Keratinocyte (primary cell): ENCODE measurements at regions not wholly inside any gene's neighbourhood (a gene's known extent, or its start where the extent isn't known, plus 50 kb on each side); places are given as distances from the start of the nearest gene placed in this dataset.

Source experiments
- DNase-seq: peaks from one replicate; pipeline ENCODE4 v3.0.0-alpha.2; 2011; ENCODE audit warnings: low read depth, missing footprints, low spot score
- FAIRE-seq: peaks from 2 replicates; lab custom pipeline; 2011; peaks lifted over from hg19 to GRCh38; lab: Jason Lieb, UNC
- H2AFZ ChIP-seq: 2 replicates; pipeline ENCODE4 v1.6.0; 2012; ENCODE audit warnings: low read length, control low read depth, inconsistent platforms; ENCODE audit not compliant: control insufficient read depth
- H3K27ac ChIP-seq: 2 replicates; pipeline ENCODE4 v1.5.1; 2011; ENCODE audit warnings: low read length; ENCODE audit not compliant: control insufficient read depth, insufficient read depth
- H3K27me3 ChIP-seq: 3 replicates; pipeline ENCODE4 v1.6.0; 2011; ENCODE audit warnings: low read length; ENCODE audit not compliant: control insufficient read depth, insufficient read depth; ENCODE audit errors: extremely low read depth
- H3K36me3 ChIP-seq, 2 experiments: 2 replicates in 1 of 2; 3 replicates in 1 of 2; pipeline ENCODE4 v1.5.1; 2011; ENCODE audit warnings: low read length in 2 of 2, mild to moderate bottlenecking in 1 of 2; ENCODE audit not compliant: control insufficient read depth in 2 of 2, insufficient read depth in 2 of 2; ENCODE audit errors: extremely low read depth in 1 of 2
- H3K4me1 ChIP-seq: 3 replicates; pipeline ENCODE4 v1.5.1; 2011; ENCODE audit warnings: low read length; ENCODE audit not compliant: control insufficient read depth, insufficient read depth; ENCODE audit errors: extremely low read depth
- H3K4me2 ChIP-seq: 3 replicates; pipeline ENCODE4 v1.6.0; 2011; ENCODE audit warnings: low read depth, low read length; ENCODE audit not compliant: control insufficient read depth, insufficient read depth; ENCODE audit errors: extremely low read depth
- H3K4me3 ChIP-seq, 3 experiments: fragments of 200-600 bp in 1 of 3; sonication (generic) in 1 of 3; 2 replicates in 2 of 3; 3 replicates in 1 of 3; pipeline ENCODE4 v1.5.1; 2011 to 2016; ENCODE audit warnings: low read length in 3 of 3, mild to moderate bottlenecking in 3 of 3, control low read depth in 2 of 3, inconsistent platforms in 1 of 3, low read depth in 1 of 3, mixed read lengths in 1 of 3, mixed run types in 1 of 3, moderate library complexity in 1 of 3; ENCODE audit not compliant: control insufficient read depth in 2 of 3, insufficient read depth in 2 of 3; ENCODE audit errors: extremely low read depth in 1 of 3
- H3K79me2 ChIP-seq: 2 replicates; pipeline ENCODE4 v1.6.0; 2012; ENCODE audit warnings: low read length; ENCODE audit not compliant: control insufficient read depth, insufficient read depth
- H3K9ac ChIP-seq: 3 replicates; pipeline ENCODE4 v1.6.0; 2011; ENCODE audit warnings: low read length; ENCODE audit not compliant: control insufficient read depth, insufficient read depth; ENCODE audit errors: extremely low read depth
- H3K9me1 ChIP-seq: 3 replicates; pipeline ENCODE4 v1.6.0; 2011; ENCODE audit warnings: low read length; ENCODE audit not compliant: control insufficient read depth, insufficient read depth; ENCODE audit errors: extremely low read depth
- H3K9me3 ChIP-seq: 2 replicates; pipeline ENCODE4 v1.5.1; 2012; ENCODE audit warnings: low read depth, low read length; ENCODE audit not compliant: control insufficient read depth
- H4K20me1 ChIP-seq: 3 replicates; pipeline ENCODE4 v1.6.0; 2011; ENCODE audit warnings: low read length; ENCODE audit not compliant: control insufficient read depth, insufficient read depth; ENCODE audit errors: extremely low read depth
- EZH2 ChIP-seq: IDR thresholded peaks from one replicate; pipeline ENCODE4 v1.6.1; 2012; ENCODE audit warnings: inconsistent platforms, mild to moderate bottlenecking, low read length, moderate library complexity
- dilution Hi-C: fragments of 300-500 bp; cut with MboI; formaldehyde crosslinking; loops from one replicate; pipeline ENCODE4 v1.7.0; 2020; ENCODE audit warnings: low sequenced_read_pairs; ENCODE audit not compliant: extremely low pct_ligation_motif_present
- TF ChIP-seq, protein P1 (sequence below), 3 experiments: IDR thresholded peaks in 1 of 3; conservative IDR thresholded peaks in 1 of 3; optimal IDR thresholded peaks in 1 of 3; 2 replicates in 2 of 3; 3 replicates in 1 of 3; pipeline versions ENCODE3 to v1.5.1; 2011; ENCODE audit warnings: low read length in 3 of 3, mild to moderate bottlenecking in 3 of 3, moderate library complexity in 2 of 3, control low read depth in 1 of 3, inconsistent platforms in 1 of 3; ENCODE audit not compliant: insufficient read depth in 2 of 3; ENCODE audit errors: extremely low read depth in 1 of 3

DNA sequence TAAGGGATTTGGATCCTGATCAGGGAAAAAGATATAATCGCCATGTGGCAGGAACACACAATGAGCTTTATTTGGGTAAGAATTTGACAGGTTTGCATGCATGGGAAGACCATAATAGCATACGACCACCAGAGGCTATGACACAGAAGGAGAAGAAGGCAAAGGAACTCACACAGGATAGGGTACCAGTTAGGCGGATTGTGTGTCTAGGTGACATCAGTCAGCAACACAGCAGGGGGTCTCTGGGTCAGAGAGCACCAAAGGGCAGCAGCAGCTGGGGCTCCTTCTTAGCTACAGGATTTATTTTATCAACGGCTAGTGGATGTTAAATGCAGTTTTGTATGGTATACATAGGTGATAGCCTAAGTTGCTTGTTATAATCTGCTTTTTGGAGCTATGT lies 551.3 kb downstream of the KCNT2 start:
- Histone ChIP-seq H3K4me3 (no peak overlapping the region), H3K79me2 (no peaks in the 10 kb centered on the region), H3K27ac (no peak overlapping the region), H4K20me1 (no peaks in the 10 kb centered on the region), H3K4me2 (no peak overlapping the region), H3K9ac (no peak overlapping the region), H3K36me3 (no peaks in the 10 kb centered on the region), H3K9me1 (no peaks in the 10 kb centered on the region), H3K4me1 (no peaks in the 10 kb centered on the region), H3K27me3 (no peaks in the 10 kb centered on the region), H3K9me3 (no peaks in the 10 kb centered on the region), H2AFZ (no peak overlapping the region)
- no peak for DNase-seq
- TF ChIP-seq, protein P1, sequence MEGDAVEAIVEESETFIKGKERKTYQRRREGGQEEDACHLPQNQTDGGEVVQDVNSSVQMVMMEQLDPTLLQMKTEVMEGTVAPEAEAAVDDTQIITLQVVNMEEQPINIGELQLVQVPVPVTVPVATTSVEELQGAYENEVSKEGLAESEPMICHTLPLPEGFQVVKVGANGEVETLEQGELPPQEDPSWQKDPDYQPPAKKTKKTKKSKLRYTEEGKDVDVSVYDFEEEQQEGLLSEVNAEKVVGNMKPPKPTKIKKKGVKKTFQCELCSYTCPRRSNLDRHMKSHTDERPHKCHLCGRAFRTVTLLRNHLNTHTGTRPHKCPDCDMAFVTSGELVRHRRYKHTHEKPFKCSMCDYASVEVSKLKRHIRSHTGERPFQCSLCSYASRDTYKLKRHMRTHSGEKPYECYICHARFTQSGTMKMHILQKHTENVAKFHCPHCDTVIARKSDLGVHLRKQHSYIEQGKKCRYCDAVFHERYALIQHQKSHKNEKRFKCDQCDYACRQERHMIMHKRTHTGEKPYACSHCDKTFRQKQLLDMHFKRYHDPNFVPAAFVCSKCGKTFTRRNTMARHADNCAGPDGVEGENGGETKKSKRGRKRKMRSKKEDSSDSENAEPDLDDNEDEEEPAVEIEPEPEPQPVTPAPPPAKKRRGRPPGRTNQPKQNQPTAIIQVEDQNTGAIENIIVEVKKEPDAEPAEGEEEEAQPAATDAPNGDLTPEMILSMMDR (optimal IDR thresholded peaks at IDR 0.05 in 1 of 3, IDR thresholded peaks at IDR 0.05 in 1 of 3, conservative IDR thresholded peaks at IDR 0.05 in 1 of 3; ENCODE audit: extremely low read depth in 1 of 3, insufficient read depth in 2 of 3, low read length in 3 of 3), result no peak
- no peak for TF ChIP-seq EZH2
- dilution Hi-C loops, result no loop called here
- FAIRE-seq, result no peak

DNA sequence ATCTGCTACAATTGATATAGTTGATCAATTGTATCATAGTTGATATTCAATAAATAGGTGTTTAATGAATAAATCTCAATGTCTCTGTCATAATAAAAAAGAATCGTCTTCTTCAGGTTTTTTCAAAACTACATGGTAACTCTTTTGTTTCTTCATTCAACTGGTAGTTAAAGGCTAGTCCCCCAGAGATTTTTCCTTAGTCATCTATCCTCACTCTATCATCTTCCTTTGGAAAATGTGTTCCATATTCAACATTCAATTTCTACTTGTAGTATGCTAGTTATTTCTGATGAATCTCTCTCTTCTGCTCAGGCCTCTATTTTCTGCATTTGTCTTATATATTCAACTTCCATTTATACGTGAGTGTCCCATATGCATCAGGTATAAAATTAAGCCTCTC lies 558.8 kb downstream of the KCNT2 start:
- no peak for FAIRE-seq
- TF ChIP-seq, protein P1 (optimal IDR thresholded peaks at IDR 0.05 in 1 of 3, IDR thresholded peaks at IDR 0.05 in 1 of 3, conservative IDR thresholded peaks at IDR 0.05 in 1 of 3; ENCODE audit: extremely low read depth in 1 of 3, insufficient read depth in 2 of 3, low read length in 3 of 3), result no peak
- no peak for TF ChIP-seq EZH2

More for the DNA sequence above, 558.8 kb downstream of the KCNT2 start:
- Histone ChIP-seq H3K4me1 (no peaks in the 10 kb centered on the region), H3K9me3 (no peaks in the 10 kb centered on the region), H3K27me3 (no peaks in the 10 kb centered on the region), H3K79me2 (no peaks in the 10 kb centered on the region), H2AFZ (no peak overlapping the region), H3K9me1 (no peaks in the 10 kb centered on the region), H4K20me1 (no peaks in the 10 kb centered on the region), H3K4me2 (no peak overlapping the region), H3K27ac (no peak overlapping the region), H3K4me3 (no peak overlapping the region), H3K36me3 (no peaks in the 10 kb centered on the region), H3K9ac (no peak overlapping the region)
- DNase-seq, result no peak
- dilution Hi-C loops, result no loop called here
